DOHH2 (cell line): ENCODE measurements at regions not wholly inside any gene's neighbourhood (a gene's known extent, or its start where the extent isn't known, plus 50 kb on each side); places are given as distances from the start of the nearest gene placed in this dataset.

ENCODE experiments used
- H3F3A ChIP-seq: fragments of 200-600 bp; sonication (generic), shearing (Covaris generic); 2 replicates; pipeline ENCODE4 v1.6.0; 2016; ENCODE audit warnings: antibody characterized with exemption, mild to moderate bottlenecking; ENCODE audit not compliant: control insufficient read depth, insufficient read depth
- H3K27ac ChIP-seq: fragments of 200-600 bp; sonication (generic); 2 replicates; pipeline ENCODE4 v1.5.1; 2014; ENCODE audit warnings: low read depth, mild to moderate bottlenecking, low read length, moderate library complexity
- H3K27me3 ChIP-seq: fragments of 200-600 bp; sonication (generic); 2 replicates; pipeline ENCODE4 v1.6.1; 2014; ENCODE audit warnings: mild to moderate bottlenecking, low read length, mixed read lengths; ENCODE audit not compliant: control insufficient read depth
- H3K36me3 ChIP-seq: fragments of 200-600 bp; sonication (generic); 2 replicates; pipeline ENCODE4 v1.6.1; 2014; ENCODE audit warnings: mild to moderate bottlenecking, low read length, moderate library complexity, mixed read lengths; ENCODE audit not compliant: control insufficient read depth
- H3K4me1 ChIP-seq: fragments of 200-600 bp; sonication (generic); 2 replicates; pipeline ENCODE4 v1.6.1; 2014; ENCODE audit warnings: mild to moderate bottlenecking, low read length, mixed read lengths; ENCODE audit not compliant: control insufficient read depth
- H3K4me2 ChIP-seq: fragments of 200-600 bp; sonication (generic); 2 replicates; pipeline ENCODE4 v1.6.0; 2014; ENCODE audit warnings: mild to moderate bottlenecking, low read length, moderate library complexity
- H3K4me3 ChIP-seq: fragments of 200-600 bp; sonication (generic); 2 replicates; pipeline ENCODE4 v1.5.1; 2014; ENCODE audit warnings: mild to moderate bottlenecking, low read length, mixed read lengths
- H3K79me2 ChIP-seq: fragments of 200-600 bp; sonication (generic); 2 replicates; pipeline ENCODE4 v1.6.1; 2014; ENCODE audit warnings: mild to moderate bottlenecking, low read length, mixed read lengths; ENCODE audit not compliant: control insufficient read depth
- H3K9me2 ChIP-seq: fragments of 200-600 bp; sonication (generic); replicated peaks from 2 replicates; pipeline ENCODE4 v1.6.1; 2014; ENCODE audit warnings: mild to moderate bottlenecking, low read length, mixed read lengths; ENCODE audit not compliant: control insufficient read depth
- H3K9me3 ChIP-seq: fragments of 200-600 bp; sonication (generic); 2 replicates; pipeline ENCODE4 v1.6.1; 2014; ENCODE audit warnings: antibody characterized with exemption, low read length, mixed read lengths; ENCODE audit not compliant: control insufficient read depth, insufficient read depth
- H4K20me1 ChIP-seq: fragments of 200-600 bp; sonication (generic); 2 replicates; pipeline ENCODE4 v1.6.0; 2014; ENCODE audit warnings: low read depth, mild to moderate bottlenecking, antibody characterized with exemption, low read length, moderate library complexity; ENCODE audit not compliant: control insufficient read depth, insufficient read depth
- CTCF ChIP-seq: fragments of 200-600 bp; sonication (generic); IDR thresholded peaks from one replicate; pipeline ENCODE4 v1.5.1; 2014; ENCODE audit warnings: antibody characterized with exemption, mild to moderate bottlenecking, low read depth, low read length; ENCODE audit not compliant: poor library complexity, severe bottlenecking
- EZH2phosphoT487 ChIP-seq: fragments of 200-600 bp; sonication (generic); IDR thresholded peaks from 2 replicates; pipeline ENCODE4 v1.6.1; 2017; ENCODE audit warnings: borderline replicate concordance, mild to moderate bottlenecking, antibody characterized with exemption, low read length, moderate library complexity, mixed read lengths

GRCh38 chr2:234840336-234840735, 111.5 kb upstream of the SH3BP4 start:
- H3K4me3 ChIP-seq = no peak overlapping the region
- H3K4me2 ChIP-seq = no peak overlapping the region
- no peak overlapping the region for H3K27ac ChIP-seq

DNA sequence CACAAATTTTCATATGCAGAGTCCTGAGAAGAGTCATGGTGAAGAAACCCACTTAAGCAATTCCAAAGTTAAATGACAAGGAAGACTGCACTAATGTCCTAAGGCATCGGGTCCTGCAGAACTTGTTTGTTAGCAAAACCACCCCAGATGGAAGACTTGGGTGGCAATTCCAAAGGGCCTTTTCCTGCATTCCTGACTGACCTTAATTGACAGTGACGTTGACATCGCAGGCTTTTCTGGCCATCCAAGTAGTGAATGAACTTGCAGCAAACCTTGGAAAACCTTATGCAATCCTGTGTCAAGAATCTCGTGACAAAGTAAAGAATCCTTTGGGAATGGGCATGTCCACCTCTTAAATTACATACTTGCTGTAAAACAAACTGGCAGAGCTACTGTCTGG, 112.5 kb upstream of the SH3BP4 start:
- Histone ChIP-seq H3K79me2 (no peaks in the 10 kb centered on the region), H3K4me2 (no peak overlapping the region), H3K9me3 (no peaks in the 10 kb centered on the region), H3K4me1 (no peaks in the 10 kb centered on the region), H3K36me3 (no peaks in the 10 kb centered on the region), H3F3A (no peaks in the 10 kb centered on the region), H3K9me2 (no peaks in the 10 kb centered on the region), H3K27me3 (no peaks in the 10 kb centered on the region), H3K27ac (no peak overlapping the region), H4K20me1 (no peaks in the 10 kb centered on the region), H3K4me3 (no peak overlapping the region)
- TF ChIP-seq CTCF (no peak), EZH2phosphoT487 (no peak)

More at GRCh38 chr2:234840336-234840735, 111.5 kb upstream of the SH3BP4 start:
- Histone ChIP-seq H3K9me2 (no peaks in the 10 kb centered on the region), H3K9me3 (no peaks in the 10 kb centered on the region), H3F3A (no peaks in the 10 kb centered on the region), H3K79me2 (no peaks in the 10 kb centered on the region), H3K36me3 (no peaks in the 10 kb centered on the region), H4K20me1 (no peaks in the 10 kb centered on the region), H3K27me3 (no peaks in the 10 kb centered on the region), H3K4me1 (no peaks in the 10 kb centered on the region)
- no peak for TF ChIP-seq CTCF
- no peak for TF ChIP-seq EZH2phosphoT487

- TF ChIP-seq EZH2phosphoT487 = no peak
- TF ChIP-seq CTCF = no peak
- Histone ChIP-seq H4K20me1 (no peaks in the 10 kb centered on the region), H3K4me1 (no peaks in the 10 kb centered on the region), H3K4me2 (no peak overlapping the region), H3F3A (no peaks in the 10 kb centered on the region), H3K79me2 (no peaks in the 10 kb centered on the region), H3K9me2 (no peaks in the 10 kb centered on the region), H3K27me3 (no peaks in the 10 kb centered on the region), H3K9me3 (no peaks in the 10 kb centered on the region), H3K27ac (no peak overlapping the region), H3K4me3 (no peak overlapping the region), H3K36me3 (no peaks in the 10 kb centered on the region)
Observed at GRCh38 chr2:234836271-234836670, 115.5 kb upstream of the SH3BP4 start.

- Histone ChIP-seq H3K27ac (no peak overlapping the region), H3K9me3 (no peaks in the 10 kb centered on the region), H4K20me1 (no peaks in the 10 kb centered on the region), H3F3A (no peaks in the 10 kb centered on the region), H3K79me2 (no peaks in the 10 kb centered on the region), H3K4me3 (no peak overlapping the region), H3K36me3 (no peaks in the 10 kb centered on the region), H3K4me1 (no peaks in the 10 kb centered on the region), H3K27me3 (no peaks in the 10 kb centered on the region), H3K4me2 (no peak overlapping the region), H3K9me2 (no peaks in the 10 kb centered on the region)
- no peak for TF ChIP-seq CTCF
- no peak for TF ChIP-seq EZH2phosphoT487
Observed at GRCh38 chr2:234835738-234836137, 116.1 kb upstream of the SH3BP4 start.
